GM21515 (cell line): ENCODE measurements at regions not wholly inside any gene's neighbourhood (a gene's known extent, or its start where the extent isn't known, plus 50 kb on each side); places are given as distances from the start of the nearest gene placed in this dataset.

Experiments
- ATAC-seq: cut with Tn5 transposase; IDR thresholded peaks from one replicate; pipeline ENCODE4 v1.9.1; 2021; ENCODE audit not compliant: unreplicated experiment

DNA sequence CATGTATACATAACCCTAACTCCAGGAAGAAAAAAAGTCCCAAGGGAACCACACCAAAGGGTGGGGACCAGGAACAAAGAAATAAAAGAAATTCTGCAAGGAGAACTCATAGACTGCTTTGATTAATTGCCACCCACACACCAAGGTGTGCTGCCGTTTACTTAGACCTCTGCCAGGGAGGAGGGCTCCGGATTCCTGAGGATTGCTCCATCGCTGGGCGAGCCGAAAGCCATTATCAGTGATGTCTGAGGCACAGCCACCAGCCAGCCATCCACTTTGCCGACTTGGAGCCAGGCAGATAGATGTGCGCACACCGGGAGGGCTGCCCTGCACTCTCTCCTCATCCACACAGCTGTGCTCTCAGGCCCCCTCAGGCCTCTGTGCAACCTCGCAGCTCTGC lies 272.7 kb upstream of the FOXQ1 start:
- no peak for ATAC-seq

DNA sequence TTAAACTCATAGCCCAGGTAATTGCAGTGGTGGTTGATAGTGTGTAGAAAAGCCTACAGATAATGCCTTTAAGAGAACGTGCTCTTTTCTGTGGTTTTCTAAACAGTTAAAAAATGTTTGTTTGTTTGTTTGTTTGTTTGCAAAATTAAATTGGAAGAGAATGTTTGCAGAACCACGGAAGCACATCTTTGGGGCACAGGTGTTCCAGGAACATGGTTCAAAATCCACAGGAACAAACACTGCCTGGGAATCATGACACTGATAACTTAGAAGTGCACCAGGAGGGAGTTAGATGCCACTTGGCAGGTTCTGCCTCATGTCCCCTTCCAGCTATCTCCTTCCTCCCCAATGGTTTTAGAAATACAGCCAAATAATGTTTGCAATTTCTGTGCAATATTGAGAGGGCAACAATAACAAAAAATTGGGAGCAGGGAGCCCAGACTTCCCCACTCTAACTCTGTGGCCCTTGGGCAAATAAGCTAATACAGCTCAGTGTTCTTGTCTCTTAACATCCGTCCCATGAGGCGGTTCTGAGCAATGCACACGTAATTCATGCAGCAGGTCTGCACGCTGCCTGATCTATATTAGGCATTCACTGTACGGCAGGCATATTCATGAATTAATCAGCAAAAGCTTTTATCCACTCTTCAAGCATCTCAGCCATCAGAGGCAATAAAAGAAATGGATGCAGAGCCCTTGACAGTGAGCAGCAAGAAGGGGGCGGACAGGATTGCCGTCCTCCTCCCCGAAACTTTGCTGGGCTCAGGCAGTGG lies 274.3 kb upstream of the FOXQ1 start:
- ATAC-seq = no peak

- no peak for ATAC-seq
Measured at GRCh38 chr6:1035401-1035800, 276.5 kb upstream of the FOXQ1 start.

- ATAC-seq = no peak
Measured at GRCh38 chr6:1031720-1032119, 280.2 kb upstream of the FOXQ1 start.

GRCh38 chr6:1029141-1029540 lies 282.8 kb upstream of the FOXQ1 start:
- ATAC-seq = no peak

- ATAC-seq = no peak
Measured at GRCh38 chr6:1028723-1029122, 283.2 kb upstream of the FOXQ1 start.

DNA sequence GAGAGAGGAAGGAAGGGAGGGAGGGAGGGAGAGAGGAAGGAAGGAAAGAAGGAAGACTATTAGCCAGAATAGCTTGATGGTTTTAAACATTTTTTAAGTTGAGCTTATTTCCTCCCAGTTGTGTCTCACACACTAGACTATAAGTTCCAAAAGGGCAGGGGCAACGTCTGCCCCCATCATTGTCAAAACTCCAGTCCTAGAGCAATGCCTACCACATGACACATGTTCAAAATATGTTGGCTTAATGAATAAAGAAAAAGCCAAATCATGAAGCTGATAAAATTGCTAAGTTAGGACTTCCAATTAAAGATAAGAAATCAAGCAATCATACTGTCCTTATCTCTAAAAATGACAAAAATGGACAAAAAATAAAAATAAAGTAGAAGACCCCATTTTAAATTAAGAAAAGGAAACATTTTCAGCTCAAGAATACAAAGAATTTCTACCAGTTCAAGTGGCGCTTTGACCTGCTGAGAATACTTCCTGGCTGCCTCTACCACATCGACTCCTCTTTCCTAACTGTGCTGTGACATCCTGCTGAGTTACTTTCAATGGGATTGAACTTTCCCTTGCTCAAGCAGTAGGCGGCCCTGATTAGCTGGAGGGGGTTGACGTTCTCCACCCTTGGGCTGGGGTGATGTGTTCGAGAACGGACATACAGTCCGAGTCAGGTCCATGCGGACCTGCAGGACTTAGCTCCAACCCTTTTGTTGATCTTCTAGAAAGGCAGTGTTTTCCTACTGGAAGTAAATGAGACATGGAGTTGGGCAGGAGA lies 283.9 kb upstream of the FOXQ1 start:
- no peak for ATAC-seq

DNA sequence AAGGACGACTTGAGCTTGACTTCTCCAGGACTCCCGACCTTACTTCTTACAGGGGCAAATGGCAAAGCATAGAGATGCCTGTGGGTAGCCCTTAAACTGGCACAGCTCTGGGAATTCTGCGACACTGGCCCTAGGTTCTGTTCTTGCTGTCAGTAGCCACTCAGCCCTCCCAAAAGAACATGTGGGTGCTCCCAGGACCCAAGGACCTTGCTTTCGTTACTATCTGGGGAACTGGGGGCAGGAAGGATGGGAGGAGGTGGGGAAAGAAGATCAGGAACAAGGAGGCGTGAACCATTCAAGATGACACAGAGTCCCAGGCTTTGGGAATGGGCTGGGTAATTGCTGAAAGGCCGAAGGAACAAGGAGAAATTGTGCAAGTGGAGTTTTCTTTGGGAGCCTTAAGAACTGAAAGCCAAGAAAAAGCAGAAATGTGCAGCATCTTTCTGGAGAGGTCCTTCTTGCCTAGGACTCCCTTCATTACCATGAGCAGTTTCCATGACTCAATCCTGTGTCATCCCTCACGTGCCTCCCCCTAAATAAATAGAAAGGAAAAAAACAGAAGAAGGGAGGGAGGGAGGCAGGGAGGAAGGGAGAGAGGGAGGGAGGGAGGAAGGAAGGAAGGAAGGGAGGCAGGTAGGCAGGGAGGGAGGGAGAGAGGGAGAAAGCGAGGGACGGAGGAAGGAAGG lies 284.6 kb upstream of the FOXQ1 start:
- ATAC-seq = no peak

DNA sequence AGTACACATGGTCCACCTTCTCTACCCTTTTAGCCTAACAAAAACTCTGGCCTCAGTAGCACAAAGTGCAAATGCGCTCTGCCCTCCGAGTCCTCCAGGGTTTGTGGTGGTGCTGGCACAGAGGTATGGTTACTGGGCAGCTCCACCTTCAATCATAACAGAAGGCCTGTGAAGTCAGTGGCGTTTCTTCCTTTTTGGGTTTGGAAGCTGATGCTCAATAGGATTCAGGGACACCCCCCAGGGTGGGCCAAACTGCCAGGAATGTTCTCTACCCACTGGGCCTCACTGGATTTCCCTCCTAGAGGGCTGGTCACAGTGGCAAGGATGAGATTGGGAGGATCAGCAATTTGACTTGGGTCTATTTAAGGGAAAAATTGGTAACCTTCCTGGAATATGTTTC lies 286.1 kb upstream of the FOXQ1 start:
- ATAC-seq = no peak

- no peak for ATAC-seq
Measured at GRCh38 chr6:1024587-1024986, 287.3 kb upstream of the FOXQ1 start.

GRCh38 chr6:1024161-1024560 lies 287.7 kb upstream of the FOXQ1 start:
- ATAC-seq = no peak

- no peak for ATAC-seq
Measured at GRCh38 chr6:1023229-1023628, 288.7 kb upstream of the FOXQ1 start.

GRCh38 chr6:1022719-1023118 lies 289.2 kb upstream of the FOXQ1 start:
- no peak for ATAC-seq

GRCh38 chr6:1020837-1021236 lies 291.1 kb upstream of the FOXQ1 start:
- no peak for ATAC-seq

DNA sequence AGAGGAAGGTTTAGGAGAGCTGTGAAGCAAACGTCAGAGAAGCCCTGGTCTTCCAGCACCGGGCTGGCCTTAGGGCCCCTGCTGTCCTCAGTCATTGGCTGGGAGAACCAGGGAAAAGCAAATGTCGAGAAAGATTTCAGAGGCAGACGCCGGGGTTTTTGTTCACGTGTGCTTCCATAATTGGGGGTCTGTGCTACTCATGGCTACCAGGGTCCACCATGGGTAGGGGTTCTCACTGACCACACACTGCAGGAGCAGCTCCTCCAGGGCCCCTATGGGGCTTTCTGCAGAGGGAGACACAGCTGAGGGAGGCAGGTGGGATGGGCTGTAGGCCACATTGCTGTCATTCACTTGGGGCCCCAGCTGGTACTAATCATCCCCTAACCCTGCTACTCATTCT lies 291.8 kb upstream of the FOXQ1 start:
- no peak for ATAC-seq

GRCh38 chr6:1018041-1018440 lies 293.9 kb upstream of the FOXQ1 start:
- ATAC-seq = no peak

DNA sequence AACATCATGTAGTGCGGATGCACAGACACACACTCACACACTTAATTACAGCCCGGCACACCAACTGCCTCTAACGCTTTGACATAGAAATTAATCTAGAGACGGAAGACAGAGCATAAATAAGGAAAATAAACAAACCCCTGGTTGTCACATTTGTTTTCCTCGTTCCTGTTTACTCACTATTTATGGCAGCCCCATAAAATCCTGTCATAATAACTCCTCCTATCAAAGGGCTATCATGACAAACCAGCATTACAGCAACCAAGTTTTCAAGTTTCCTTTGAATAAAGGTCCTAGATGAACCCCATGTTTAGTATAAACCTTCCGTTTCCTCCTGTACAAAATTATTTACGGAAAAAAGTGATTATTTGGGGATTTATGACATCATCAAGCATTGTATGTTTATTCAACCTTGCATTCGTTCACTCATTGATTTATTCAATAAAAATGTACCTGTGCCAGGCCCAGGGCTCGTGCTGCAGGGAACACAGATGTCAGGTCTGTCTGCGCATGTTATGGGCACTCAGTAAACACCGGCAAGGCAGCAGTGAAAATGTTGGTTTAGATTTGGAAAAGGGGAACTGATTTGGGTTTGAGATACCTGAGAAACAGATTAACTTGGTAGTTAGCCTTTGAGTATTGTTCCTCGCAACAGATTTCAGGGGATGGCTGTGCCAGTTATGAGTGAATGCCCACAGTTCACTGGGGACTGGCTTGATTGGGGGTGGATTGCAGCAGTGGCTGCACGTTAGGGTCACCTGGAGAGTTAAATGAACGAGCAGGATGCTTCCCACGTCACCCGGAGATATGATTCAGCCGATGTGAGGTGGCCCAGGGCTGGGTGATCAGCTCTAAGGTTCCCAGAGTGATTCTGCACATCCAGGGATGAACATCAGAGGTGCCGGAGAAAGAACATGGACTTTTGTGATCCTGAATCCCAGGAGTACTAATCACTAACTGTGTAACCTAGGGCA lies 295.3 kb upstream of the FOXQ1 start:
- ATAC-seq = no peak

DNA sequence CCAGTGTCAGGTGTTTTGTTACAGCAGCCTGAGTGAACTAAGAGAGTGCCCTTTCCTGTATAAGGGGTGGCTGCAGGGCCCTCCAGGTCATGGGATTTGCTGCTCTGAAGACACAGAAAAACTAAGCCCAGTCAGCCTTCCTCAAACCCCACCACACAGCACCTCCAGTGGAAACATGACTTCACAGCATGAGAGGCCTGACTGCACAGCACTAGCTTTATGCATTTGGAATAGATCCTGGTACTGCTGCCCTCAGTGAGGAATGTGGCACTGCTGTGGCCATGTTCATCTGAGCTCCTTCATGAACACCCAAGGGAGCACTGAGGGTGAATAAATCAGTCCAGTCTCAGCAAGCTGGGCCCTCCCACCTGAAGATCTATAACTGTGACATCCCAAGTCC lies 296.1 kb upstream of the FOXQ1 start:
- ATAC-seq = no peak

DNA sequence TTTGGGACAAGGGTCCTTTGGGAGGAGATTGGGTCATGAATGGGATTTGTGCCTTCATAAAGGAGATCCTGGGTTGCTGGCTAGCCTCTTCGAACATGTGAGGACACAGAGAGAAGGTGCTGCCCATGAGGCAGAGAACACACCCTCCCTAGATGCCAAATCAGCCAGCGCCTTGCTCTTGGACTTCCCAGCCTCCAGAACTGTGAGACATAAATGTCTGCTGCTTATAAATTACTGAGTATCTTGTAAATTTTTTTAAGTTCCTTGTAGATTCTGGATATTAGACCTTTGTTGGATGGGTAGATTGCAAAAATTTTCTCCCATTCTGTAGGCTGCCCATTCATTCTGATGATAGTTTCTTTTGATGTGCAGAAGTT lies 297.5 kb upstream of the FOXQ1 start:
- no peak for ATAC-seq

GRCh38 chr6:1013656-1014430 lies 298.1 kb upstream of the FOXQ1 start:
- ATAC-seq = no peak
